ENCODE measurements at regions not wholly inside any gene's neighbourhood (a gene's known extent, or its start where the extent isn't known, plus 50 kb on each side); places are given as distances from the start of the nearest gene placed in this dataset.

DNA sequence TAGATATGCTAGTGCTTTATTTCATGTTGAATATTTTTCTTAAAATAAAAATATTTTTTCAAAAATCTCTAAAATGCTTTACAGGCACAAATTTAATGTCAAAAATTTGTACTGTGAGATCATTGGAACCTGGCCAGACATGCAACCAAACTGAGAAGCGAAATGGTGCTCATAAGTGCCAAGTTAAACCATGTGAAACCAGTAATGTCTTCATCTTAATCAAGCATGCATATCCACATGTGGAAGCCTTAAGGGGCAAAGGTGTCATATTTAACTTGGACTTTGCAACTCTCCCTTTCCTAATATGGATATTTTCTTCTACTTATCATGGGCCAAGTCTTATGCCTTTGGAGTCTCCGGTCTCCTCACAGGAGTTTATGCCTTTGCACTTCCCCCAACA is 208.9 kb upstream of the COL8A1 start:
- Histone ChIP-seq H3K36me3 (ENCODE audit: insufficient read depth, low read length) (no peaks in the 10 kb centered on the region), H3K9me3 (ENCODE audit: insufficient read depth, low read depth, low read length) (no peaks in the 10 kb centered on the region), H3K4me2 (ENCODE audit: low read depth, low read length, poor library complexity, severe bottlenecking) (no peak overlapping the region), H3K27me3 (ENCODE audit: insufficient read depth, low read length, poor library complexity, severe bottlenecking) (no peaks in the 10 kb centered on the region), H3K9ac (ENCODE audit: low read depth, low read length, poor library complexity, severe bottlenecking) (no peak overlapping the region), H3K9me2 (replicated peaks; ENCODE audit: low read depth, low read length) (no peaks in the 10 kb centered on the region), H3K79me2 (ENCODE audit: insufficient read depth, low read length) (no peaks in the 10 kb centered on the region), H3K4me3 (ENCODE audit: low read length, poor library complexity, severe bottlenecking) (no peak overlapping the region), H2AFZ (ENCODE audit: low read length) (no peak overlapping the region), H3K4me1 (ENCODE audit: insufficient read depth, low read length, poor library complexity, severe bottlenecking) (no peaks in the 10 kb centered on the region), H4K20me1 (ENCODE audit: insufficient read depth, low read length, poor library complexity, severe bottlenecking) (no peaks in the 10 kb centered on the region), H3F3A (ENCODE audit: low read depth) (no peaks in the 10 kb centered on the region)
- TF ChIP-seq CTCF (conservative IDR thresholded peaks at IDR 0.05; ENCODE audit: low read length) (no peak), EZH2phosphoT487 (IDR thresholded peaks at IDR 0.05; ENCODE audit: borderline replicate concordance) (no peak)

DNA sequence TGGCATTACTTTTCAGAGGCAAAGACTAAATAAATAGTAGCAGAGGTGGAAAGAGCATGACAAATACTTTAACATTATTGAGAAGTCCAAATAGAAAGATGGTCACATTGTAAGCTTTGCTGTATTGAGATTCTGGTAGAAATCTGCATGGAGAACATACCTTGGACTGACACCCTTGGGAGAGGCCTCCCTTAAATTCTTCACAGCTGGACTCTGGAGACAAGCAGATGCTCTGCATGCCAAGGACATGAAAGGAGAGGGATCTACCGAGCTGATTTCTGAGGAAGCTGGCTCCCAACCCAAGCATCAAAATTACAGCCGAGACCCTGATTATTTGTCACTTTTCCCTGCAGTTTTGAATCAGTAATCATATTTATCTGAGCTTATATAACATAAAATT is 212.5 kb upstream of the COL8A1 start:
- Histone ChIP-seq H4K20me1 (ENCODE audit: insufficient read depth, low read length, poor library complexity, severe bottlenecking) (no peaks in the 10 kb centered on the region), H3K9me2 (replicated peaks; ENCODE audit: low read depth, low read length) (no peaks in the 10 kb centered on the region), H3K79me2 (ENCODE audit: insufficient read depth, low read length) (no peaks in the 10 kb centered on the region), H3K9ac (ENCODE audit: low read depth, low read length, poor library complexity, severe bottlenecking) (no peak overlapping the region), H3K36me3 (ENCODE audit: insufficient read depth, low read length) (no peaks in the 10 kb centered on the region), H2AFZ (ENCODE audit: low read length) (no peak overlapping the region), H3K9me3 (ENCODE audit: insufficient read depth, low read depth, low read length) (no peaks in the 10 kb centered on the region), H3F3A (ENCODE audit: low read depth) (no peaks in the 10 kb centered on the region), H3K27me3 (ENCODE audit: insufficient read depth, low read length, poor library complexity, severe bottlenecking) (no peaks in the 10 kb centered on the region), H3K4me2 (ENCODE audit: low read depth, low read length, poor library complexity, severe bottlenecking) (no peak overlapping the region), H3K4me1 (ENCODE audit: insufficient read depth, low read length, poor library complexity, severe bottlenecking) (no peaks in the 10 kb centered on the region), H3K4me3 (ENCODE audit: low read length, poor library complexity, severe bottlenecking) (no peak overlapping the region)
- no peak for TF ChIP-seq EZH2phosphoT487 (IDR thresholded peaks at IDR 0.05; ENCODE audit: borderline replicate concordance)

- no peaks in the 10 kb centered on the region for H3K9me3 ChIP-seq (ENCODE audit: insufficient read depth, low read depth, low read length)
- no peaks in the 10 kb centered on the region for H4K20me1 ChIP-seq (ENCODE audit: insufficient read depth, low read length, poor library complexity, severe bottlenecking)
- H3K79me2 ChIP-seq (ENCODE audit: insufficient read depth, low read length) = no peaks in the 10 kb centered on the region
- no peaks in the 10 kb centered on the region for H3K4me1 ChIP-seq (ENCODE audit: insufficient read depth, low read length, poor library complexity, severe bottlenecking)
- TF ChIP-seq EZH2phosphoT487 (IDR thresholded peaks at IDR 0.05; ENCODE audit: borderline replicate concordance) (no peak), CTCF (conservative IDR thresholded peaks at IDR 0.05; ENCODE audit: low read length) (no peak)
- H3K36me3 ChIP-seq (ENCODE audit: insufficient read depth, low read length) = no peaks in the 10 kb centered on the region
- no peaks in the 10 kb centered on the region for H3F3A ChIP-seq (ENCODE audit: low read depth)
- H3K27me3 ChIP-seq (ENCODE audit: insufficient read depth, low read length, poor library complexity, severe bottlenecking) = no peaks in the 10 kb centered on the region
- no peak overlapping the region for H2AFZ ChIP-seq (ENCODE audit: low read length)
- H3K9me2 ChIP-seq (replicated peaks; ENCODE audit: low read depth, low read length) = no peaks in the 10 kb centered on the region
- H3K4me2 ChIP-seq (ENCODE audit: low read depth, low read length, poor library complexity, severe bottlenecking) = no peak overlapping the region
- no peak overlapping the region for H3K9ac ChIP-seq (ENCODE audit: low read depth, low read length, poor library complexity, severe bottlenecking)
- no peak overlapping the region for H3K4me3 ChIP-seq (ENCODE audit: low read length, poor library complexity, severe bottlenecking)
These were observed 219.3 kb upstream of the COL8A1 start for GRCh38 chr3:99419116-99419515.

DNA sequence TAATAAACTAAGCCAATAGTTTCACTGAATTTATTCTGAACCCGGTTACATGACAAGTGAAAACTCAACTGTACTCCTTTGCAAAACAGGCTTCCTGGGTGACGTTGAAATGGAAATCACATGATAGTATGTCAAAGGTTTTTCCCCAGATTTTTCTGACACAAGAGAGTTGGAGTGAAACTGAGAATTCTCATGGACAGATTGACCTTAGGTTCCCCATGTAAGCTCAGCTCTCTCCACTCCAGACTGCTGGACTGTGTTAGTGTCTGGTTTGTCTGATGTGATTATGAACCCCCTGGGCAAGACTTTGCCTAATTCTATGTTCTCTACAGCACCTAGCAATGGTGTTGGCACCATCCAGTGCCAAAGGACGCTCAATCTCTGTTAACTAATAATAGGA is 219.7 kb upstream of the COL8A1 start:
- Histone ChIP-seq H3K27me3 (ENCODE audit: insufficient read depth, low read length, poor library complexity, severe bottlenecking) (no peaks in the 10 kb centered on the region), H3K79me2 (ENCODE audit: insufficient read depth, low read length) (no peaks in the 10 kb centered on the region), H2AFZ (ENCODE audit: low read length) (no peak overlapping the region), H3K9ac (ENCODE audit: low read depth, low read length, poor library complexity, severe bottlenecking) (no peak overlapping the region), H3K9me3 (ENCODE audit: insufficient read depth, low read depth, low read length) (no peaks in the 10 kb centered on the region), H3F3A (ENCODE audit: low read depth) (no peaks in the 10 kb centered on the region), H4K20me1 (ENCODE audit: insufficient read depth, low read length, poor library complexity, severe bottlenecking) (no peaks in the 10 kb centered on the region), H3K4me3 (ENCODE audit: low read length, poor library complexity, severe bottlenecking) (no peak overlapping the region), H3K9me2 (replicated peaks; ENCODE audit: low read depth, low read length) (no peaks in the 10 kb centered on the region), H3K4me2 (ENCODE audit: low read depth, low read length, poor library complexity, severe bottlenecking) (no peak overlapping the region), H3K4me1 (ENCODE audit: insufficient read depth, low read length, poor library complexity, severe bottlenecking) (no peaks in the 10 kb centered on the region), H3K36me3 (ENCODE audit: insufficient read depth, low read length) (no peaks in the 10 kb centered on the region)
- TF ChIP-seq CTCF (conservative IDR thresholded peaks at IDR 0.05; ENCODE audit: low read length) = no peak
- TF ChIP-seq EZH2phosphoT487 (IDR thresholded peaks at IDR 0.05; ENCODE audit: borderline replicate concordance) = no peak
